ENCODE measurements at regions not wholly inside any gene's neighbourhood (a gene's known extent, or its start where the extent isn't known, plus 50 kb on each side); places are given as distances from the start of the nearest gene placed in this dataset.

DNA sequence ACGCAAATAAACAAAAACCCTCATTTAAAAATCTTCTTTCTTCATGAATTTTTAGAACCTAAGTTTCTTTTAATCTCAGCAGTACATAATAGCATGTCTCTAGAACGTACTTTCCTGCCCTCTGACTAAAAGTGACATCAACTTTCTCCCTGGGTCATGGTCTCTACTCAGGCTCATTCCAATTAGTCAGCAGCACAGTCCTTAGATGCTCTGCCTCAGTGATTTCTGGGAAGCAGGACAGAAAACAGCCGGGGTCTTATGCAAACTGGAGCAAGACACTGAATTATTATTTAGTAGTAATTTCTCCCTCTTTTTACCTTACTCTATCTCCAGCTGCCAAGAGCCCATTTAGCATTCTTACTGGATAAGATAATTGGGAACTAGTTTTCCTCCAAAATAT, 365.2 kb downstream of the TUSC7 start:
- DNase-seq, result peak in 22 of 56 donors; percentile 2 to 56 (median 16)

DNA sequence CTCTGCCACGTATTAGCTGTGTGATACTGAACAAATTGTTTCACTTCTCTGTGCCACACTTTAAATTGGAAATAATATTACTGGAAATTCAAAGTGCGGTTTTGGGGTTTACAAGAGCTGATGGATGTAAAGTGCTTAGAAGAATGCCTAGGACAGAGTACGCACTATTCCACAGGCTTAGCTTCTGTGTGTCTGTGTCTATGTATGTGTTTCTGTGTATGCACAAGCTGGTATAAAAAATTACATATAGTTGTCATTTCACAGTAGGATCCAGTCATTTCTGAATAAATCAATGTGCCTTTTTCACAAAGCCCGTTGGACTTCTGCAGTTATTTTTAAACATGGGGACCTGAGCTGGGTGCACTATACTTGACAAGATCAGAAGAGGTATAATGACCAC, 370.4 kb downstream of the TUSC7 start:
- no peak for DNase-seq

DNA sequence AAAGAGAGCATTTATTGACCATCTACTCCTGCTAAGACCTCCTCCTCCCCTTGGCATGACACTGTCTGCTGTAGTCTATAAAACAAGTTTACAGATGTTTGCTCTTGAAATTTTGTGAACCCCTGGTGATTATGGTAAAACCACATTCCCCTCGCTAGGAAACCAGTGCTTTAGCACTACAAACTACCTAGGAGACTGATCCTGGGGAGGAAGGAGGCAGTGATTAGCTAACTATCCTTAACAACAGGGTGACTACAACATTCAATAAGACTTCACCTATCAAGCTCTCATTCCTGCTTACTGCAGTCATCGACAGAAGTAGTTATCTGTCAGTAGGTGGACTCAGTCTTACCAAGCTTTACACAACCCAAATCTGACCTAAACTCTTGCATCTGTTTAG, 371.3 kb downstream of the TUSC7 start:
- no peak for DNase-seq

DNA sequence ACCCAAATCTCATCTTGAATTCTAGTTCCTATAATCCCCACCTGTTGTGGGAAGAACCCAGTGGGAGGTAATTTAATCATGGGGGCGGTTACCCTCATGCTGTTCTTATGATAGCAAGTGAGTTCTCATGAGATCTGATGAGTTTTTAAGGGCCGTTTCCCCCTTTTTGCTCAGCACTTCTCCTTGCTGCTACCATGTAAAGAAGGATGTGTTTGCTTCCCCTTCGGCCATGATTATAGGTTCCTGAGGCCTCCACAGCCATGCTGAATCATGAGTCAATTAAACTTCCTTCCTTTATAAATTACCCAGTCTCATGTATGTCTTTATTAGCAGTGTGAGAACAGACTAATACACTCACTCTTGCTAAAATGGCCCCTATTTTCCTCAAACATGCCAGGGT, 374.7 kb downstream of the TUSC7 start:
- no peak for DNase-seq

DNA sequence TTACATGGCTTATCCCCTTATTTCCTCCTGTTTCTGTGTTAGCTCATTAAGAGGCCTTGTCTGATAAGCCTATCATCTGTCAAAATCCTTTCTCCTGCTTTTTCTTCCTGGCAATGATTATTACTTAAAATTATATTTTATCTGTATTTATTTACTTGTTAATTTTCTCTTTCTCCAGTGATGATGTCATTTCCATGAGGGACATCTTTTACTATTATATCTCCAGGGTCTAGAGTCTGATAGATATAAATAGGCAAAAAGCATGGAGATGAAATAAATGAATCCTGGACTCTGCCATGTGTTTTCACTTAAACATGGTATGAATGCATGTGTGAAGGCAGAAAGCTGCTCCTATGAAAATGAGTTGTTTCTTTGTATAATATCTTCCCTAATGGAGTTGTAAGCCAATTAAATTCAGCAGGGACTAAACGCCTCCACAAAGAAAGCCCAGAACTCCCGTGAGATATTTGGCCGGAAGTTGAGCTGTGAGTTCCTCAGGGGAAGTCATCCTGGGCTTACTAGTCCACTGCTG, 375.2 kb downstream of the TUSC7 start:
- DNase-seq, result no peak

DNA sequence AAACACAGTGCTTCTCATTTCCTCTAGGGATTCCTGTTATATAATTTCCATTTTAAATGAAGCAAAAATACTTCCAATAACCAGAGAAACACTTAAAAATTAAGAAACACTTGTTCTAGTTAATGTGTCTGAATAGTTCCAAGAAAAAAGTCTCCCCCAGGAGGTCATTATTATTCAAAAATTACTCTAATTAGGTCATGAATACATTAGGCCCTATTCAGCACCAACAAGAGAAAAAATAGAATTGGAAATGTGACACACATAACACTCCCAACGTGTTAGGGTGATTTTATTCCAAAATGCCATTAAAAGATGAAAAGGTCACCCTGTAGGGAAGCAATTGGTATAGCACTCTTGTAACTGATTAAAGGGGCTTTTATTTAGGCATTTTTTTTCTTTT, 382.1 kb downstream of the TUSC7 start:
- DNase-seq, result no peak

DNA sequence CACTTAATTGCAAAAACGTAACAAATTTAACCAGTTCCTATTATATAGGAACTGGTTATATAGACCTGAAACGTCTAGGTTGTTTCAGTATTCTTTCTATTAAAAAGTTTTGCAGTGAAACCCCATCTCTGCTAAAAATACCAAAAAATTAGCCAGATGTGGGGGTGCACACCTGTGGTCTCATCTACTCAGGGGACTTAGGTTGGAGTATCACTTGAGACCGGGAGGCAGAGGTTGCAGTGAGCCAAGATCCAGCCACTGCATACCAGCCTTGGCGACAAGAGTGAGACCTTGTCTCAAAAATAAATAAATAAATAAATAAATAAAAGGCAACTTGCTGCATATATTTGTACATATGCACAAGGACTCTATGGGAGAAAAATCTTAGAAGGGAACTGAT, 387.0 kb downstream of the TUSC7 start:
- no peak for DNase-seq

DNA sequence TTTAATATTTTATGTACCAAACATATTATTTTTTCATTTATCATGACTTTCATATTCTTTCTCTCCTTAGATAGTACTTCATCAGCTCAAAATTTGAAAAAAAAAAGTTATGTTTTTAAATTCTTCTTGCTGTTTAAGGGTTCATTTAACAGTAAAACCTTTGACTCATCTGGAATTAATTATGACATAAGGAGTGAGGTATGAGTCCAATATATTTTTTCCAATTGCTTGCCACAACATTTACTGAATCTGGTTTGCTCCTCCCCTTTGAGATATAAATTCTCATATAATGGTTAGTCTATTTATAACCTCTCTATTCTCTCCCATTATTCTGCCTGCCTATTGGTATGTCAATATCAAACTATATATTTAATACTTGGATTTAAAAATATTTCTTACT, 387.8 kb downstream of the TUSC7 start:
- no peak for DNase-seq

DNA sequence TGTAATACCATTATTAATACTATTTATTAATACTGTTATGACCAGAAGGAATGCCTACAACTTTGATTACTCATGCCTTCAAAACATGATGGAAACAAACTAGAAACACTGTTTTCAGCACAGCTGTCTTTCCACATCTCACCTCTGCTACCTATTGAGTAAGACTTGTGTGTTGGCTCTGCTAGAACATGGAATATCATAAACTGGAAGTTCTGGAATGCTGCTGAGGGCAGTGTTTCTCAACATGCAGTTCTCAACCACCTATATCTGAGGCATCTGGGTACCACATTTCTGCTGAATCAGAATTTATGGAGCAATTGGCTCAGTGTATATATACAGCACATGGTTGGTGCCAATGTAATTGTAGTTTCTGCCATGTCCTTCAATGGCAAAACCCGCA, 392.1 kb downstream of the TUSC7 start:
- DNase-seq, result no peak

DNA sequence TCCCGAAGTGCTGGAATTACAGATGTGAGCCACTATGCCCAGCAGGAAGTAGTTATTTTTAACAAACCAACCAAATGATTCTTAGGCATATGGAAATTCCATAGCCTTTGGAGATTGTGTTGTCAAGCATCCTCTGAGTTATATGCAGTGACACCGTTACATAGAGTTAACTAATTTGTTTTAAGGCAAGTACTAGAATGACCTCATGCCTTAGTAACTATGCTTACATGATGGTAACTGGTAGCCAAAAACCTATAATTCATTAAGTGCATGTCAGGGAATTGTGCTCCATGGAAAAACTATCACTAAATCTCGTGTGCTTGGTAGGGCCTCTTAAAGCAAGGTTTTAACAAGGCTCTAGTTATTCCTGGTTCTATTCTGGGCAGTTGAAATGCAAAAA, 392.8 kb downstream of the TUSC7 start:
- no peak for DNase-seq

DNA sequence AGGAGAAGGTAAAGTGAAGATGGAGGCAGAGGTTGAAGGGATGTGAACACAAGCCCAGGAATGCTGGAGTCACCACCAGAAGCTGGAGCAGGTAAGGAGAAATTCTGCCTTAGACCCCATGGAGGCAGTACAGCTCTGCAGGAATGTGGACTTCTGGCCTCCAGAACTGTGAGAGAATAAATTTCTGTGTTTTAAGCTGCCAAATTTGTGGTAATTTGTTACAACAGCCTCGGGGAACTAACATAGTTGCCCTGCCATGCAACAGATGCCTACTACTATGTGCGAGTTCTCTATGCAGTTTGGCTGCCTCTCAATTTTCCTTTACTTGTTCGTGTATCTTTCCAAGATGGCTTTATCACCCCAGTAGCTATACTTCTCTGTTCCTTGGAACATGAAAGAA, 394.1 kb downstream of the TUSC7 start:
- no peak for DNase-seq

DNA sequence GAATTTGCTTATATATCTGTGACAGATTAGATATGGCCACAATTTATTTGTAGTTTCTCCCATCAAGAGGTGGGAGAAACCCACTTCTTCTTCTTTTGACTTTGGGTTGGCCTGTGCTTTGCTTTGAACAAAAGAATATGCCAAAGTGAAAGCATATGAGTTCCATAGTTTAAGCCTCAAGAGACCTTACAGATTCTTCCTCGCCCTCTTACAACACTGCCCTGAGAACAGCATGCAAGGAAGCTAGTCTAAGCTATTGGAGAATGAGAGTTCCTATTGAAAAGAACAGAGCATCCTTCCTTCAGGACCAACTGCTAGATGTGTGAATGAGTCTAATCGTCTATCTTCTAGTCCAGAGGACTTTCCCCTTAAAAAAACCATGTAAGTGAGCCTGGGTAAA, 394.8 kb downstream of the TUSC7 start:
- no peak for DNase-seq

DNA sequence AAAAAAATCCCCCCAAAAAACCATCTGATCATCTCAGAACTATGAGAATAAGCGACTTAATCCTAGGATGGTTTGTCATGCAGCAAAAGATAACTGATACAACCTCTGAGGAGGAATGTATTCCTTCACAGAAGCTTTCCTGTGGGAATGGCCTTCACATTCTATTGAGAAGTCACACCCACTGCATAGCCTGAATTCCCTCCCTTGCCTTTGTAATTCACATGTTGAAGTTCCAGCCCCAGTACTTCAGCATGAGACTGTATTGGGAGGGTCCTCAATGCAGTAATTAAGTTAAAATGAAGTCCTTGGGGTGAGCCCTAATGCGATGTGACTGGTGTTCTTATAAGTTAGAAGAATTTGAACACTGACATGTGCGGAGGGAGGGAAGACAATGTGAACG, 395.2 kb downstream of the TUSC7 start:
- no peak for DNase-seq

DNA sequence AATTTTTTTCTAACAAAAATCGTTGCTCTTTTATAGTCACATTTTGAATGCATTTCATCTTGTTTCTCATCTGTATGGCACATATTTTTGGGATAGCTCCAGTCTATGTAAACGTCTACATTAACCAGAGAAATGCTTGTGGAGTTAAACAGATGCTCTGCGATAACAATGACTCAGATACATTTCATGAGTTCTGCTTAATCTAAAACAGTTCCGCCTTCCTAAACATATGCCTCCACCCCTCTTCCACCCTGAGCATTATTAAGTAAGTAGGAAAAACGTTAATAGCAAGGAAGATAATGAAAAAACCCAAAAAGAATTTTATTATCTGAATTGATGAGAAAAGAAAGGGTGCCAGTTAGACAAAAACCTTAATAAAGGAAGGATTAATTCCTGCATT, 396.1 kb downstream of the TUSC7 start:
- no peak for DNase-seq

DNA sequence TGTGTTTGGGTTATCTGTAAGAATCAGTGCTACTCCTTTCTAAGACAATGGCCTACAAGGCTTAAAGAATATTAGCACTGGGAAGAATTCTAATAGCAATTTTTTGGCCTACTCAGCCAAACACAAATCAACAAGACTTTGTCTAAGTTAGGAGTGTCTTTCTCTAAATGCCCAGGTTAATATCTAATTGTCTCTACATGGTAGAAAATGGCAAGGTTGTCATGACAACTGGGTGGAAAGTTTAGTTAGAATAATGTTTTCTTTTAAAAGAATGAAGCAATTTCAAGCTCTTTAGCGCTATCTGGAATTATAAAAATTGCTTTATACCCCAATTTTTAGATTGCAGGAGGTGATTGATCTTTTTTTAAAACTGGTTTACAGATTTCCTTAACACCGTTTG, 396.8 kb downstream of the TUSC7 start:
- DNase-seq, result no peak

DNA sequence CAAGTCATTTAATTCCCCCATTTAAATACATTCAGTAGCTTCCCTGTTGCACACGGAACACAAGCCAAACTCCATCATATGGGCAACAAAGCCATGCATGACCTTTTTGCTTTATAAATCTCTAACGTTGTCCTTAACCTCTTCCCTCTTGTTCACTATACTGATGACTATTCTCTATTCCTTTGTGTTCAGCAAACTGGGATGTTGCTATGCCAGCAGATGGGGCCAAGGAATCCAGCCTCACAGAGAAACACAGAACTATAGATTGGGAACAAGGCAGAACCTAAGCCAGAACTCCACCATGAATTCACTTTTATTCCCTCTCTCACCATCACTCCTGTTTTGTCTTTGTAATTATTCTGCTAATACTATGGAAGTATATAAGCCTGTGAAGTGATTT, 398.4 kb downstream of the TUSC7 start:
- DNase-seq, result no peak

DNA sequence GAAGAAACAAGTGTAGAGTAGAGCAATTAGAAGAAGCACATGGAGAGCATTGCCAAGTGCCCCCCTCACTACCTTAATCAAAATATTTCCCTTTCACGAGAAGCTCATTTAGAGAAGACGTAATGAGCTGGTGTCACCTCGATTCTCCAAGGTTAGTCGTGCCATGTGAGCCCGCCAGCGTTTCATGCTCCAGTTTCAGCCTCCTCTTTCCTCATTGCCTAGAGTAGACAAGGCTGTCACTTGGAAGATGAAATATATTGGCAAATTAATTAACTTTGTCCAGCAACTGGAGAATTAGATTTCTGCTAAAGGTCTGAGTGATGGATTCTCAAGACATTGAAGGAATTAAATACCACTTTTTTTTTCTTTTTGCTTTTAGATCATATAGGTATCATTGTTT, 399.6 kb downstream of the TUSC7 start:
- no peak for DNase-seq

DNA sequence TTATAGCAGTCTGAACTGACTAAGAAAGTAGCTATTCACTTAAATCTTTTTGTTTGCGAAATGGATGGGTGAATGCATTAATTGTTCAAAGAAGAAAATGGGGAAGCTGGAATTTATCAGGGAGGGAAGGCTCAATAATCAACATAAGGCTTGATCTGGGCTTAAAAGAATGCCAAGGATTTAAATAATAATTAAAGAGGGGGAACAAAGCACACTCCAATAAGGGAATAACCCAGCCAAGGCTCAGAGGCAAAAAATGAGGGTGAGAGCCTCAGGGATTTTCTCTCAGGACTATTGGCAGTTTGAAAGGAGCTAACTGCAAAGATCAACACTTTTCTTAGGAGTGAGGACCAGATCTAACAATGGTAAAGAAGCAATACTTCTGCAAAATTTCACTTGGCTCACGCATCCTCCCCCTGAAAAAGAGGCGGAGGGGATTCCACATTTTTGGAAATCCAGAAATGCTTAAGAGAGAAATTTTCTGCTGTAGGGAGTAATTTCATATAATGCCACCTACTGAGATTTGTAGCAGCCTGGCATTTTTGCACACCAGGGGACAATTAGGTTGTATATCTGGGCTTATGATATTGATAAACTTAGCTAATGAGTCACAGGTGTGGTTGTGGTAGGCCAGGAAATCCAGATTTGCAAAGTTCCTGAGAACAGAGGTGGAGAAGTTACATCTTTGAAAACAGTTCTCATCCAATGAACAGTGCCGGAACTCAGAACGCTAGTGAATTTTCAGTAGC, 405.1 kb downstream of the TUSC7 start:
- DNase-seq, result no peak

DNA sequence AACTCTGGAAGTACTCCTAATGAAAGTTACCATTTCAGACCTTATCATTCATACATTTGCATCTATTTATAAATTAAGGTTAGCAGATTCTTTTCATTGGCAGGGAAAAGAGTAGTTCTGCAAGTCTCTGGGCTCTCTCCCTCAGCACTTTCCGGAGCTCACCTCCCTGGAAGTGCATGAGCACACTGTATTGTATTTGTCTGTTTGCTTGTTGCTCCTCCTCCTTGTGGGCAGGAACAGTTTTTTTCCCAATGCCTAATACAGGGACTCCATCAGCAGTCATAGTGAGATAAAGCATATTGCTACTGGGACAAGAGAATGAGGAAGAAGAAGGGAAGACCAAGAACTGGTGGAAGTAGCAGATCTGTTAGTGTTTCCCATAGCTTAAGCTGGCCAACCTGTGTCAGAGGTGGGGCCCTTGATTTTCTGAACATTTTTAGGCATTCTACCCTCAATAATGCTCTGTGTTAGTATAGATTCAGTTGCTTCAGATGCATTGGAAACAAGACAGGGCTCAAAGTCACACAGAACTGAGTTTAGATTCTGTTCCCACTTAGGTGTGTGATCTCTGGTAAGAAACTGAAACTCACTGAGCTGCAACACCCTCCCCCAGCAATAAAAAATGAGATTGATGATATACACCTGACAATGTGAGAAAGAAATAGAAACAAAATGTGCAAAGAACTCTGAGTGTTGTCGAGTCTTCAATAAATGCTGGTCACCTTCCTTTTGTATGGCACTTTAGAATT, 407.8 kb downstream of the TUSC7 start:
- DNase-seq, result no peak

DNA sequence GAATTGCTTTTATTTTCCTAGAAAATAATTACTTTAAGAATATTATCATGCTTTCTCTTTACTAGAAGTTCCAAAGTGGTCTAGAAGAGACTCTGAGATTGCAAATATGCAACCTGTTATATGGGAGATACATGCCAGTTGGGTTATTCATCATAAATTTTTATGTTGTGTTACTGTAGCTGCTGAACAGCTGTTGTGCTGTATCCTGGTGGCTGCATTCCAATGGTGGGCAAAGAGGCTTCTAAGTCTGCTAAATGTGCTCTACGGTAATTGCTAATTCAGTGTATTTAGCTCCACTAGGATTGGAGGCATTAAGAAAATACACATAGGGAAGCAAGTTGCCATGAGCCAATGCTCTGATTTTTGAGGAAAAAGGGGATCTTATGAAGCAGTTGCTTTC, 409.0 kb downstream of the TUSC7 start:
- DNase-seq, result peak in 1 of 56 donors; percentile 12

DNA sequence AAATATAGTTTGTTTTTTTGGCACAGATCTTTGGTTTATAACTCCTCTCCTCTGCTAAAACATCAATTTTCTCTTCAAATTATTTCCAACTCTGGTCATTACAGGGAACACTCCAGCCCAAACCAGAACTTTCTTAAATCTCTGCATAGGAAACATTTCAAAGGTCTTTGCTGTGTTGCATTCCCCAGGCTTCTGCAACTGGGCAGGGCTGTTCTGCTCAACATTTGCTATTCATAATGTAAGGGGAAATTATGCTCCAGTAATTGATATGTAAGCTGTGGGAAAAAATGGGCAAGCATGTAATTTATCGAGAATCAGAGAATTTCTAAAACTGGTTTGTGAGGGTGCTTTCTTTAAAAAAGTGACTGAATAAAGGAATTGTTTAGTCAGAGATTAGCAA, 410.4 kb downstream of the TUSC7 start:
- no peak for DNase-seq

DNA sequence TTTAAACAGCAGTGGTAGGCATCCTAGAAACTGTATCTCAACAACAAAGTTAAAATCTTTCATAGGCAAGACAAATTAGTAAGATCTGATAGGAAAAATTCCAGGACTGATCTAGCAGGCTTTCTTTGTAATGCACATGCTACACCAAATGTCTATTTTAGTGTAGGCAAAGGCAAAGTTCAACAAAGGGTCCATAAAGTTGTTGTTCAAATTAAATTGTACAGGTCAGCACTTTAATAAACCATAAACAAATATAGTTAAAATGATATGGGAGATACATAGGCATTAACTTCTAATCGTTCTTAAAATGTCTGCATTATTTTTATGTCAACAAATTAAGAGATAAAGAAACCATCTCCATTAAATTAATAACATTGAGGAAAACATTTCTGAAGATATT, 413.0 kb downstream of the TUSC7 start:
- no peak for DNase-seq

DNA sequence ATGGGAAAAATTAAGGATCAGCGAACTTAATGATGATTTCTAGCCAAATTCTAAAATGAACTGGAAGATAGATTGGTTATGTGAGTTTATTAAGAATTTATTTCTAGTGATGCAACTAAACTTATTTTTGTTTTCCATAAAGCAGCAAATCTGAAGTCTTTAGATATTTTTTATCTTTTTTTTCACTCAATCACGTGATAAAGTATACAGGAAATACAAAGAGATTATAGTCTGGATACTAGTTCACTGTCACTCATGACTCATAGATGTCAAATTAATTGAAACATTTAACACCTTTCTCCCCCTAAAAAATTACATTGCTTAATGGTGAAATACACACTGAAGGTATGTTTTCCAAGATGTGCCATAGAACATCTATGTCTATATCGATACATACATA, 416.9 kb downstream of the TUSC7 start:
- DNase-seq, result no peak
